HepG2 (cell line): ENCODE measurements at regions not wholly inside any gene's neighbourhood (a gene's known extent, or its start where the extent isn't known, plus 50 kb on each side); places are given as distances from the start of the nearest gene placed in this dataset.

Experiments
- ATAC-seq: fragments of 200-7000 bp; cut with Tn5 transposase; 3 replicates; pipeline ENCODE4 v1.9.1; 2020; ENCODE audit warnings: mild to moderate bottlenecking, moderate library complexity
- BruUV-seq: library from RNA; stranded (reverse); fragments of 400-500 nt; replicated peaks from 2 replicates; lab custom pipeline; 2021; lab: Mats Ljungman, UMichigan
- CTCF ChIA-PET: fragments of 300-600 bp; formaldehyde crosslinking; extraction: SDS; loops from one replicate; lab custom pipeline; 2021; ENCODE audit warnings: low total read pairs, inconsistent platforms, low intra/inter-chr PET ratio; lab: Yijun Ruan, JAX
- POLR2A ChIA-PET: fragments of 350-600 bp; sonication (Branson Sonifier 250); formaldehyde crosslinking; loops from one replicate; lab custom pipeline; 2020; ENCODE audit warnings: antibody characterized with exemption, inconsistent platforms; lab: Yijun Ruan, JAX
- DNase-seq: peaks from one replicate; pipeline ENCODE4 v3.0.0-alpha.2; 2015; ENCODE audit warnings: low spot score
- FAIRE-seq: peaks from 3 replicates; lab custom pipeline; 2011; peaks lifted over from hg19 to GRCh38; lab: Jason Lieb, UNC
- H2AFZ ChIP-seq: one replicate; pipeline ENCODE4 v1.6.1; 2011; ENCODE audit warnings: low read length, inconsistent platforms
- H3K27ac ChIP-seq: fragments of 300-600 bp; 3 replicates; pipeline ENCODE4 v1.8.0; 2011; ENCODE audit warnings: mixed run types, mild to moderate bottlenecking, mixed read lengths, low read length, inconsistent platforms; ENCODE audit not compliant: insufficient read depth; ENCODE audit errors: extremely low read length
- H3K27me3 ChIP-seq, 2 experiments: fragments of 200-600 bp in 1 of 2; 2 replicates in 1 of 2; 3 replicates in 1 of 2; pipeline versions ENCODE4 v1.6.0 to v1.8.0; 2011; ENCODE audit warnings: low read length in 2 of 2, mild to moderate bottlenecking in 2 of 2, moderate library complexity in 2 of 2, inconsistent platforms in 1 of 2; ENCODE audit not compliant: insufficient read depth in 2 of 2, control insufficient read depth in 1 of 2
- H3K36me3 ChIP-seq, 2 experiments: fragments of 200-600 bp in 1 of 2; replicated peaks in 1 of 2; 2 replicates in 1 of 2; 3 replicates in 1 of 2; pipeline versions ENCODE4 v1.5.1 to v1.8.0; 2011; ENCODE audit warnings: low read length in 2 of 2, inconsistent platforms in 1 of 2; ENCODE audit not compliant: insufficient read depth in 2 of 2, control insufficient read depth in 1 of 2
- H3K4me1 ChIP-seq: 2 replicates; pipeline ENCODE4 v1.5.1; 2012; ENCODE audit warnings: low read length, inconsistent platforms; ENCODE audit not compliant: insufficient read depth
- H3K4me2 ChIP-seq: 2 replicates; pipeline ENCODE4 v1.6.0; 2011; ENCODE audit warnings: low read depth, low read length, inconsistent platforms
- H3K4me3 ChIP-seq, 3 experiments: fragments of 200-600 bp in 1 of 3; sonication (generic), shearing (Covaris generic) in 1 of 3; replicated peaks in 1 of 3; 2 replicates each; pipeline ENCODE4 v1.5.1; 2011 to 2016; ENCODE audit warnings: low read length in 3 of 3, inconsistent platforms in 2 of 3, low read depth in 2 of 3, mild to moderate bottlenecking in 2 of 3, control low read depth in 1 of 3, mixed read lengths in 1 of 3; ENCODE audit not compliant: insufficient read depth in 1 of 3
- H3K79me2 ChIP-seq: one replicate; pipeline ENCODE4 v1.6.1; 2011; ENCODE audit warnings: low read length, inconsistent platforms; ENCODE audit not compliant: insufficient read depth
- H3K9ac ChIP-seq: 2 replicates; pipeline ENCODE4 v1.6.0; 2011; ENCODE audit warnings: mild to moderate bottlenecking, low read depth, low read length, inconsistent platforms; ENCODE audit not compliant: insufficient read depth
- H3K9me3 ChIP-seq: 2 replicates; pipeline ENCODE4 v1.5.1; 2012; ENCODE audit warnings: mild to moderate bottlenecking, low read length
- H4K20me1 ChIP-seq: 2 replicates; pipeline ENCODE4 v1.6.0; 2011; ENCODE audit warnings: inconsistent platforms, mild to moderate bottlenecking, low read length, moderate library complexity; ENCODE audit not compliant: insufficient read depth
- CBFB ChIP-seq: sonication (generic); formaldehyde crosslinking; IDR thresholded peaks from 2 replicates; pipeline ENCODE4 v1.4.0; 2020; ENCODE audit warnings: missing genetic modification reagents
- FOXC1 ChIP-seq: sonication (generic); formaldehyde crosslinking; IDR thresholded peaks from 2 replicates; pipeline ENCODE4 v1.8.0; 2022; ENCODE audit warnings: mild to moderate bottlenecking, missing genetic modification reagents, borderline replicate concordance
- GATAD2A ChIP-seq: IDR thresholded peaks from 2 replicates; pipeline ENCODE4 v1.6.1; 2016
- HINFP ChIP-seq: sonication (generic); formaldehyde crosslinking; IDR thresholded peaks from 2 replicates; pipeline ENCODE4 v1.4.0; 2020; ENCODE audit warnings: low read depth, mild to moderate bottlenecking, missing genetic modification reagents
- JUND ChIP-seq: sonication (generic); formaldehyde crosslinking; IDR thresholded peaks from 2 replicates; pipeline ENCODE4 v1.8.0; 2022; ENCODE audit warnings: mild to moderate bottlenecking, missing genetic modification reagents
- KDM1A ChIP-seq: IDR thresholded peaks from 2 replicates; pipeline ENCODE4 v1.6.1; 2016; ENCODE audit warnings: missing compliant biosample characterization
- KDM4B ChIP-seq: sonication (generic); formaldehyde crosslinking; IDR thresholded peaks from 2 replicates; pipeline ENCODE4 v1.4.0; 2020; ENCODE audit warnings: missing genetic modification reagents
- NFIB ChIP-seq: sonication (generic); formaldehyde crosslinking; IDR thresholded peaks from 2 replicates; pipeline ENCODE4 v1.9.0; 2021; ENCODE audit warnings: missing genetic modification reagents, mild to moderate bottlenecking, borderline replicate concordance
- RCOR2 ChIP-seq: IDR thresholded peaks from 2 replicates; pipeline ENCODE4 v1.6.1; 2016; ENCODE audit warnings: missing biosample characterization, missing genetic modification reagents
- SP1 ChIP-seq, 2 experiments: fragments of 450-650 bp in 1 of 2; sonication (generic) in 1 of 2; formaldehyde crosslinking in 1 of 2; IDR thresholded peaks; 2 replicates each; pipeline versions ENCODE4 v1.4.0 to v1.6.1; 2016 to 2020; ENCODE audit warnings: missing genetic modification reagents in 1 of 2
- TARDBP ChIP-seq: sonication (generic); formaldehyde crosslinking; IDR thresholded peaks from 2 replicates; pipeline ENCODE4 v1.8.0; 2022; ENCODE audit warnings: mild to moderate bottlenecking, missing genetic modification reagents
- TP53 ChIP-seq: sonication (generic); formaldehyde crosslinking; conservative IDR thresholded peaks from 2 replicates; pipeline ENCODE4 v1.4.0; 2020; ENCODE audit warnings: missing genetic modification reagents
- ZEB1 ChIP-seq: IDR thresholded peaks from 2 replicates; pipeline ENCODE4 v1.6.1; 2012; ENCODE audit warnings: mild to moderate bottlenecking, low read depth, inconsistent platforms; ENCODE audit not compliant: insufficient replicate concordance
- ZGPAT ChIP-seq: IDR thresholded peaks from 2 replicates; pipeline ENCODE4 v1.6.1; 2016; ENCODE audit warnings: mild to moderate bottlenecking
- ZNF296 ChIP-seq: sonication (generic); formaldehyde crosslinking; conservative IDR thresholded peaks from 2 replicates; pipeline ENCODE4 v1.5.0; 2020; ENCODE audit warnings: mild to moderate bottlenecking, missing genetic modification reagents
- ZNF441 ChIP-seq: sonication (generic); formaldehyde crosslinking; IDR thresholded peaks from 2 replicates; pipeline ENCODE4 v1.7.0; 2021; ENCODE audit warnings: missing genetic modification reagents, borderline replicate concordance
- ZNF792 ChIP-seq: IDR thresholded peaks from 2 replicates; pipeline ENCODE4 v1.6.1; 2016
- ZSCAN29 ChIP-seq: sonication (generic); formaldehyde crosslinking; conservative IDR thresholded peaks from 2 replicates; pipeline ENCODE4 v1.4.0; 2020; ENCODE audit warnings: mild to moderate bottlenecking, missing genetic modification reagents
- WGBS: methylation state at CpG from one replicate; pipeline ENCODE4 v1.1.6; 2017; ENCODE audit warnings: low lambda C conversion rate; 5-methylcytosine and 5-hydroxymethylcytosine counted together
- in situ Hi-C: cut with HindIII; loops from 2 replicates; pipeline ENCODE4 v1.10.0; 2017; ENCODE audit warnings: low pct_unique_long_range_greater_than_20kb; ENCODE audit not compliant: extremely low pct_ligation_motif_present
- intact Hi-C: fragments of 100-400 bp; cut with micrococcal nuclease; formaldehyde crosslinking; loops from one replicate; pipeline ENCODE4 v1.10.0; 2022; ENCODE audit not compliant: unreplicated experiment

- ATAC-seq, result no peak
- in situ Hi-C loops, result no loop called here
Measured at GRCh38 chr16:10239640-10240039, 57.4 kb upstream of the GRIN2A start.

More at GRCh38 chr16:10239640-10240039, 57.4 kb upstream of the GRIN2A start:
- WGBS, result 32% methylated on average over 8 of the region's 8 CpGs
- ChIA-PET POLR2A (no interaction called here), CTCF (no interaction called here)
- intact Hi-C loops, result no loop called here
- no peaks in the 10 kb centered on the region for H3K9me3 ChIP-seq
- no peak overlapping the region for H3K4me3 ChIP-seq
- no peak overlapping the region for H3K27ac ChIP-seq
- H2AFZ ChIP-seq, result no peak overlapping the region
- no TSS peak for BruUV-seq
- no peaks in the 10 kb centered on the region for H3K79me2 ChIP-seq
- FAIRE-seq (no peak), DNase-seq (no peak)
- TF ChIP-seq SP1 (IDR thresholded peaks at IDR 0.05) (no peak), SP1 (CRISPR knock-in tag; IDR thresholded peaks at IDR 0.05) (no peak), HINFP (no peak), TARDBP (CRISPR knock-in tag) (no peak), JUND (no peak), GATAD2A (no peak), NFIB (CRISPR knock-in tag) (no peak), RCOR2 (CRISPR knock-in tag) (no peak), ZNF441 (CRISPR knock-in tag) (no peak), ZSCAN29 (CRISPR knock-in tag) (no peak), KDM1A (CRISPR knock-in tag) (no peak), ZGPAT (CRISPR knock-in tag) (no peak), KDM4B (CRISPR knock-in tag) (no peak), CBFB (CRISPR knock-in tag) (no peak), ZNF792 (no peak), FOXC1 (no peak), ZEB1 (no peak), ZNF296 (CRISPR knock-in tag) (no peak), TP53 (CRISPR knock-in tag) (no peak)
- H3K4me1 ChIP-seq, result no peaks in the 10 kb centered on the region
- H3K27me3 ChIP-seq, result peaks cover 6 to 45% of the 10 kb centered on the region in 2 experiments; a peak in 3 of 5 replicates
- H3K4me2 ChIP-seq, result no peak overlapping the region
- H3K9ac ChIP-seq, result no peak overlapping the region
- no peaks in the 10 kb centered on the region for H3K36me3 ChIP-seq
- no peaks in the 10 kb centered on the region for H4K20me1 ChIP-seq
